ENCODE measurements at regions not wholly inside any gene's neighbourhood (a gene's known extent, or its start where the extent isn't known, plus 50 kb on each side); places are given as distances from the start of the nearest gene placed in this dataset.

- intact Hi-C loops (cut with DNase I): no loop called here
- DNase-seq: peak in 2 of 5 donors; percentile 6 to 21
- Histone ChIP-seq H3K4me3 (ENCODE audit: low read length in 3 of 3) (no peak overlapping the region), H3K27me3 (ENCODE audit: control insufficient read depth, insufficient read depth, low read length) (no peaks in the 10 kb centered on the region), H3K9ac (ENCODE audit: low read length in 3 of 3) (no peak overlapping the region), H3K9me3 (ENCODE audit: control insufficient read depth in 2 of 3, insufficient read depth in 1 of 3, low read length in 3 of 3) (no peaks in the 10 kb centered on the region), H3K27ac (ENCODE audit: low read depth in 2 of 2, low read length in 2 of 2) (no peak overlapping the region), H3K36me3 (ENCODE audit: control insufficient read depth in 2 of 3, insufficient read depth in 3 of 3, low read length in 3 of 3) (no peaks in the 10 kb centered on the region), H3K4me1 (ENCODE audit: control insufficient read depth in 2 of 3, insufficient read depth in 2 of 3, low read depth in 1 of 3, low read length in 3 of 3) (peaks cover 0 to 11% (median 0%) of the 10 kb centered on the region in 3 donors)
- no peak for TF ChIP-seq CTCF (IDR thresholded peaks at IDR 0.05; ENCODE audit: borderline replicate concordance, extremely low read depth, insufficient read depth)
- peak; percentile 47 for FAIRE-seq
Observed at GRCh38 chr10:108490944-108491343, 1326.4 kb upstream of the SORCS1 start.

- TF ChIP-seq CTCF (IDR thresholded peaks at IDR 0.05; ENCODE audit: borderline replicate concordance, extremely low read depth, insufficient read depth): no peak
Observed at GRCh38 chr10:108471420-108471819, 1306.9 kb upstream of the SORCS1 start.

GRCh38 chr10:108469940-108470339 lies 1305.4 kb upstream of the SORCS1 start:
- Histone ChIP-seq H3K9me3 (ENCODE audit: control insufficient read depth in 2 of 3, insufficient read depth in 1 of 3, low read length in 3 of 3) (no peaks in the 10 kb centered on the region), H3K4me1 (ENCODE audit: control insufficient read depth in 2 of 3, insufficient read depth in 2 of 3, low read depth in 1 of 3, low read length in 3 of 3) (no peaks in the 10 kb centered on the region), H3K9ac (ENCODE audit: low read length in 3 of 3) (no peak overlapping the region), H3K27ac (ENCODE audit: low read depth in 2 of 2, low read length in 2 of 2) (no peak overlapping the region), H3K36me3 (ENCODE audit: control insufficient read depth in 2 of 3, insufficient read depth in 3 of 3, low read length in 3 of 3) (no peaks in the 10 kb centered on the region), H3K4me3 (ENCODE audit: low read length in 3 of 3) (no peak overlapping the region), H3K27me3 (ENCODE audit: control insufficient read depth, insufficient read depth, low read length) (no peaks in the 10 kb centered on the region)
- no peak for DNase-seq
- FAIRE-seq: no peak
- intact Hi-C loops (cut with DNase I): no loop called here
- no peak for TF ChIP-seq CTCF (IDR thresholded peaks at IDR 0.05; ENCODE audit: borderline replicate concordance, extremely low read depth, insufficient read depth)

More at GRCh38 chr10:108471420-108471819, 1306.9 kb upstream of the SORCS1 start:
- no peak for DNase-seq
- no peaks in the 10 kb centered on the region for H3K9me3 ChIP-seq (ENCODE audit: control insufficient read depth in 2 of 3, insufficient read depth in 1 of 3, low read length in 3 of 3)
- H3K36me3 ChIP-seq (ENCODE audit: control insufficient read depth in 2 of 3, insufficient read depth in 3 of 3, low read length in 3 of 3): no peaks in the 10 kb centered on the region
- no peaks in the 10 kb centered on the region for H3K4me1 ChIP-seq (ENCODE audit: control insufficient read depth in 2 of 3, insufficient read depth in 2 of 3, low read depth in 1 of 3, low read length in 3 of 3)
- no peak overlapping the region for H3K4me3 ChIP-seq (ENCODE audit: low read length in 3 of 3)
- intact Hi-C loops (cut with DNase I): no loop called here
- no peak for FAIRE-seq
- H3K9ac ChIP-seq (ENCODE audit: low read length in 3 of 3): no peak overlapping the region
- H3K27me3 ChIP-seq (ENCODE audit: control insufficient read depth, insufficient read depth, low read length): no peaks in the 10 kb centered on the region
- no peak overlapping the region for H3K27ac ChIP-seq (ENCODE audit: low read depth in 2 of 2, low read length in 2 of 2)

All from kidney (tissue), 13 donors.